HL-60 (cell line): ENCODE measurements at regions not wholly inside any gene's neighbourhood (a gene's known extent, or its start where the extent isn't known, plus 50 kb on each side); places are given as distances from the start of the nearest gene placed in this dataset.

Source experiments
- DNase-seq, 2 experiments: peaks; one replicate each; pipeline ENCODE4 v3.0.0-alpha.2; 2010 to 2020; ENCODE audit warnings: low read depth in 1 of 2, low spot score in 1 of 2
- H3K27ac ChIP-seq: fragments of 250-450 bp; sonication (Bioruptor Pico); replicated peaks from 2 replicates; pipeline ENCODE4 v1.5.1; 2020; ENCODE audit warnings: mild to moderate bottlenecking, moderate library complexity
- H3K27me3 ChIP-seq: fragments of 250-450 bp; sonication (Bioruptor Pico); 2 replicates; pipeline ENCODE4 v1.5.1; 2021; ENCODE audit warnings: mild to moderate bottlenecking, moderate library complexity; ENCODE audit not compliant: insufficient read depth, poor library complexity, severe bottlenecking
- H3K4me3 ChIP-seq: replicated peaks from 2 replicates; pipeline ENCODE4 v1.5.1; 2011; ENCODE audit warnings: mild to moderate bottlenecking, control low read depth, low read length; ENCODE audit not compliant: insufficient read depth
- GABPA ChIP-seq: IDR thresholded peaks from 2 replicates; pipeline ENCODE4 v1.6.1; 2012; ENCODE audit warnings: low read depth
- POLR2AphosphoS5 ChIP-seq: IDR thresholded peaks from 2 replicates; pipeline ENCODE4 v1.6.1; 2012; ENCODE audit warnings: low read depth
- REST ChIP-seq: IDR thresholded peaks from 2 replicates; pipeline ENCODE4 v1.6.1; 2012; ENCODE audit warnings: low read depth; ENCODE audit not compliant: insufficient replicate concordance
- SPI1 ChIP-seq: IDR thresholded peaks from 2 replicates; pipeline ENCODE4 v1.6.1; 2012; ENCODE audit warnings: low read depth, mild to moderate bottlenecking, borderline replicate concordance
- TF ChIP-seq, protein P1 (sequence below): IDR thresholded peaks from one replicate; pipeline ENCODE4 v1.5.1; 2011; ENCODE audit warnings: low read length, control low read depth, inconsistent platforms; ENCODE audit not compliant: insufficient read depth

- no peak for TF ChIP-seq REST
- TF ChIP-seq, protein P1, sequence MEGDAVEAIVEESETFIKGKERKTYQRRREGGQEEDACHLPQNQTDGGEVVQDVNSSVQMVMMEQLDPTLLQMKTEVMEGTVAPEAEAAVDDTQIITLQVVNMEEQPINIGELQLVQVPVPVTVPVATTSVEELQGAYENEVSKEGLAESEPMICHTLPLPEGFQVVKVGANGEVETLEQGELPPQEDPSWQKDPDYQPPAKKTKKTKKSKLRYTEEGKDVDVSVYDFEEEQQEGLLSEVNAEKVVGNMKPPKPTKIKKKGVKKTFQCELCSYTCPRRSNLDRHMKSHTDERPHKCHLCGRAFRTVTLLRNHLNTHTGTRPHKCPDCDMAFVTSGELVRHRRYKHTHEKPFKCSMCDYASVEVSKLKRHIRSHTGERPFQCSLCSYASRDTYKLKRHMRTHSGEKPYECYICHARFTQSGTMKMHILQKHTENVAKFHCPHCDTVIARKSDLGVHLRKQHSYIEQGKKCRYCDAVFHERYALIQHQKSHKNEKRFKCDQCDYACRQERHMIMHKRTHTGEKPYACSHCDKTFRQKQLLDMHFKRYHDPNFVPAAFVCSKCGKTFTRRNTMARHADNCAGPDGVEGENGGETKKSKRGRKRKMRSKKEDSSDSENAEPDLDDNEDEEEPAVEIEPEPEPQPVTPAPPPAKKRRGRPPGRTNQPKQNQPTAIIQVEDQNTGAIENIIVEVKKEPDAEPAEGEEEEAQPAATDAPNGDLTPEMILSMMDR = no peak
- no peak overlapping the region for H3K27ac ChIP-seq
- H3K4me3 ChIP-seq = no peak overlapping the region
- peaks cover 2% of the 10 kb centered on the region for H3K27me3 ChIP-seq
- no peak for DNase-seq
These were observed 172.4 kb upstream of the NTF3 start for GRCh38 chr12:5259523-5259922.

DNA sequence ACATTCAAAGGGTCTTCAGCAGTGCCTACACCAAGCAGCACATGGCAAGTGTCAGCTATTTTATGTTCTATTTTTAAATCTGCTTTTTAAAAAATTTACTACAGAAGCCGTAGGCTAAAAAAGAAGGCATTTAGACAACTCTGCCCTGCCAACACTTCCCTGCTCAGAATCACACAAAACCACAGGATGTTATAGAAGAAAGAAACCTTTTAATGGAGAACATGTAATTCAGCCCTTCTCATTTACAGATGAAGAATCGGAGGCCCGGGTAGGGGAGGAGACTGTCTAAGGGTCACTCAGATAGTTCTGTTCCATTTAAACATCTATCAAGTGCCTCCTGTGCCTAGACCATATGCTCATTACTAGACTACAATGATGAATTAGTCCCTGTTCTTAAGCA, 171.8 kb upstream of the NTF3 start:
- no peak for TF ChIP-seq REST
- no peak for TF ChIP-seq POLR2AphosphoS5
- TF ChIP-seq, protein P1 = no peak
- no peak for TF ChIP-seq GABPA
- TF ChIP-seq SPI1 = no peak
- H3K27ac ChIP-seq = no peak overlapping the region
- no peak for DNase-seq
- H3K27me3 ChIP-seq = peaks cover 2% of the 10 kb centered on the region
- no peak overlapping the region for H3K4me3 ChIP-seq

- H3K4me3 ChIP-seq = no peak overlapping the region
These were observed 171.3 kb upstream of the NTF3 start for GRCh38 chr12:5260591-5261086.

More at GRCh38 chr12:5260591-5261086, 171.3 kb upstream of the NTF3 start:
- Histone ChIP-seq H3K27ac (no peak overlapping the region), H3K27me3 (peaks cover 2% of the 10 kb centered on the region)
- TF ChIP-seq, protein P1 = no peak
- TF ChIP-seq POLR2AphosphoS5 (no peak), SPI1 (no peak), GABPA (no peak), REST (no peak)
- DNase-seq = no peak
